Vagina (tissue), 2 donors: ENCODE measurements at regions not wholly inside any gene's neighbourhood (a gene's known extent, or its start where the extent isn't known, plus 50 kb on each side); places are given as distances from the start of the nearest gene placed in this dataset.

Experiments
- DNase-seq, 2 donors: peaks; one replicate each; pipeline ENCODE4 v3.0.0-alpha.2; 2017; ENCODE audit errors: extremely low spot score in 2 of 2
- H3K27ac ChIP-seq: fragments of 200-600 bp; sonication (generic); one replicate; pipeline ENCODE4 v1.5.1; 2019
- H3K27me3 ChIP-seq: fragments of 200-600 bp; sonication (generic); one replicate; pipeline ENCODE4 v1.5.1; 2019
- H3K36me3 ChIP-seq, 2 donors: fragments of 200-600 bp; sonication (generic); one replicate each; pipeline ENCODE4 v1.5.1; 2017 to 2019
- H3K4me1 ChIP-seq: fragments of 200-600 bp; sonication (generic); one replicate; pipeline ENCODE4 v1.5.1; 2019
- H3K4me3 ChIP-seq, 2 donors: fragments of 200-600 bp; sonication (generic); 1 replicate in 1 of 2; 2 replicates in 1 of 2; pipeline ENCODE4 v1.5.1; 2016 to 2019
- H3K9me3 ChIP-seq: fragments of 200-600 bp; sonication (generic); one replicate; pipeline ENCODE4 v1.5.1; 2019
- CTCF ChIP-seq, 3 experiments: fragments of 450-650 bp in 2 of 3; fragments of 200-600 bp in 1 of 3; sonication (generic) in 1 of 3; IDR thresholded peaks; one replicate each; pipeline ENCODE4 v1.5.1; 2017 to 2019; ENCODE audit warnings: antibody characterized with exemption in 3 of 3, mild to moderate bottlenecking in 2 of 3, moderate library complexity in 2 of 3
- POLR2A ChIP-seq, 2 donors: fragments of 450-650 bp; IDR thresholded peaks; one replicate each; pipeline ENCODE4 v1.6.1; 2017; ENCODE audit warnings: antibody characterized with exemption in 2 of 2, mild to moderate bottlenecking in 2 of 2, moderate library complexity in 2 of 2
- POLR2AphosphoS5 ChIP-seq, 2 donors: sonication (generic); formaldehyde crosslinking; IDR thresholded peaks; one replicate each; pipeline ENCODE4 v1.9.0; 2017; ENCODE audit warnings: antibody characterized with exemption in 2 of 2, mild to moderate bottlenecking in 2 of 2, low read depth in 1 of 2; ENCODE audit not compliant: insufficient read depth in 1 of 2
- intact Hi-C: fragments of 100-400 bp; cut with DNase I; formaldehyde crosslinking; loops from one replicate; pipeline ENCODE4 v1.15.1; 2023

GRCh38 chr15:95292785-95293450 is 1037.6 kb upstream of the NR2F2 start:
- Histone ChIP-seq H3K4me3 (no peak overlapping the region), H3K27ac (peak overlapping the region; percentile 21), H3K9me3 (no peaks in the 10 kb centered on the region), H3K36me3 (no peaks in the 10 kb centered on the region), H3K27me3 (no peaks in the 10 kb centered on the region), H3K4me1 (peaks cover 15% of the 10 kb centered on the region)
- intact Hi-C loops, result no loop called here
- no peak for DNase-seq
- no peak for TF ChIP-seq POLR2AphosphoS5 (IDR thresholded peaks at IDR 0.05; ENCODE audit: insufficient read depth in 1 of 2, low read depth in 1 of 2)
- no peak for TF ChIP-seq CTCF (IDR thresholded peaks at IDR 0.05)
- TF ChIP-seq POLR2A (IDR thresholded peaks at IDR 0.05), result no peak

GRCh38 chr15:95293456-95294031 is 1037.0 kb upstream of the NR2F2 start:
- intact Hi-C loops, result no loop called here
- H3K4me3 ChIP-seq, result no peak overlapping the region
- H3K9me3 ChIP-seq, result no peaks in the 10 kb centered on the region
- no peaks in the 10 kb centered on the region for H3K36me3 ChIP-seq
- H3K27me3 ChIP-seq, result no peaks in the 10 kb centered on the region
- no peak for DNase-seq
- TF ChIP-seq CTCF (IDR thresholded peaks at IDR 0.05) (no peak), POLR2A (IDR thresholded peaks at IDR 0.05) (no peak), POLR2AphosphoS5 (IDR thresholded peaks at IDR 0.05; ENCODE audit: insufficient read depth in 1 of 2, low read depth in 1 of 2) (no peak)
- H3K27ac ChIP-seq, result peak overlapping the region; percentile 21
- peaks cover 15% of the 10 kb centered on the region for H3K4me1 ChIP-seq

GRCh38 chr15:95295363-95295762 is 1035.1 kb upstream of the NR2F2 start:
- no peak for DNase-seq
- no peaks in the 10 kb centered on the region for H3K27me3 ChIP-seq
- H3K36me3 ChIP-seq, result no peaks in the 10 kb centered on the region
- intact Hi-C loops, result no loop called here
- H3K9me3 ChIP-seq, result no peaks in the 10 kb centered on the region
- no peak for TF ChIP-seq POLR2AphosphoS5 (IDR thresholded peaks at IDR 0.05; ENCODE audit: insufficient read depth in 1 of 2, low read depth in 1 of 2)
- no peak overlapping the region for H3K4me3 ChIP-seq
- no peak overlapping the region for H3K27ac ChIP-seq
- peaks cover 15% of the 10 kb centered on the region for H3K4me1 ChIP-seq

DNA sequence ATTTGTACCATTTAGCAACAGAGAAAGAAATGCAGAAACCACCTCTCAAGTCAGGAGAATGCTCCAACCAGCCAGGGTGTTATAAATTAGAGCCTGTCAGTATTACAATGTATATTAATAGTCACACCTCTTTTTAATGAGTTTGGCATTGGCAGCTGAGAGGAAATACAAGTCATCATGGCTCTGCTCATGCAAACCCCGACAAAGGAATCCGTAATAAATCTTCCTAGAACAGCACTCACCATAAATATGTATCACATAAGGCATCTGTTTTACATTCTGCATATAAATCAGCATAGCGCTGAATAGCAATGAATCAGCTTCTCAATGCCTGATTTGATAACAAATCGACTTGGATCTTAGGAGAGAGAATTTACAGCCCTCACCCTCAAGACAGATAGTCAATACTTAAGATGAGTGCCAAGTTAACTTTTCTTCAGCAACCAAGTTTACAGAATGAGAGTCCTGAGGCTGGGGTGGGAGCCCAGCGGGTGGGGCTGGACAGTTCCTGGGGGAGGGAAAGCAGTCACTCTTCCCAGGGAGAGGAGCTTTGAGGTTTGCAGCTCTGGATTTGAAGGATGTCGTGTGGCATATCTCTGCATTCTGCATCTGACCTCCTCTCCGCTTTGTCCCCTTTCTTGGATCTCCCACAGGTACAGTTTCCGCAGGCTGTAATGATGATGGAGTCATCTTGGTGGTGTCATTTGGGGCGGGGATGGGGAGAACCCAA is 1034.4 kb upstream of the NR2F2 start:
- no peak overlapping the region for H3K4me3 ChIP-seq
- TF ChIP-seq POLR2AphosphoS5 (IDR thresholded peaks at IDR 0.05; ENCODE audit: insufficient read depth in 1 of 2, low read depth in 1 of 2) (no peak), CTCF (IDR thresholded peaks at IDR 0.05) (no peak), POLR2A (IDR thresholded peaks at IDR 0.05) (no peak)
- no peaks in the 10 kb centered on the region for H3K27me3 ChIP-seq
- H3K4me1 ChIP-seq, result peaks cover 19% of the 10 kb centered on the region
- H3K27ac ChIP-seq, result no peak overlapping the region
- no peaks in the 10 kb centered on the region for H3K36me3 ChIP-seq
- intact Hi-C loops, result no loop called here
- no peak for DNase-seq
- no peaks in the 10 kb centered on the region for H3K9me3 ChIP-seq

DNA sequence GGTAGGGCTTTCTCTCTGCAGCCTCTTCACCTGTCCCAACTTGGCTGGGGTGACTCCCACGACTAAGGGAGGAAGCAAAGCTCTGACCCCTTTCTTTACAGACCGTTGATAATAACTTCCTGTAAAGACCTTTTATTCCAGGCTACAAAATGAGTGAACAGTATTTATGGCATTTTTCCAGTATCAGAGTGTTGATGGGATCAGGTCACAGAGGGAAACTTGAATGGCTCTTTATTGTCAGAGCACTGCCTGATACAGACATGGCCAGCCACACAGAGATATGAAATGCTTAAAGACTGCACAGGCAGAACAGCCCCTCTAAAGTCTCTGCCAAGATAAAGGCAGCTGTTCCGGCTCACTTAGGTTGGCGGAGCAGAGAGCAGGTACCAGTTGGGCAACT is 1033.9 kb upstream of the NR2F2 start:
- H3K4me1 ChIP-seq, result peaks cover 22% of the 10 kb centered on the region
- H3K9me3 ChIP-seq, result no peaks in the 10 kb centered on the region
- intact Hi-C loops, result no loop called here
- H3K36me3 ChIP-seq, result no peaks in the 10 kb centered on the region
- no peak overlapping the region for H3K4me3 ChIP-seq
- H3K27me3 ChIP-seq, result no peaks in the 10 kb centered on the region
- no peak for TF ChIP-seq CTCF (IDR thresholded peaks at IDR 0.05)
- TF ChIP-seq POLR2AphosphoS5 (IDR thresholded peaks at IDR 0.05; ENCODE audit: insufficient read depth in 1 of 2, low read depth in 1 of 2), result no peak
- TF ChIP-seq POLR2A (IDR thresholded peaks at IDR 0.05), result no peak
- DNase-seq, result no peak
- no peak overlapping the region for H3K27ac ChIP-seq
